B cell (primary cell): ENCODE measurements at regions not wholly inside any gene's neighbourhood (a gene's known extent, or its start where the extent isn't known, plus 50 kb on each side); places are given as distances from the start of the nearest gene placed in this dataset.

Experiments used
- ATAC-seq: fragments of 200-7000 bp; cut with Tn5 transposase; one replicate; pipeline ENCODE4 v1.10.0; 2021; ENCODE audit warnings: low read depth, mild to moderate bottlenecking, moderate number of reproducible peaks, moderate library complexity
- CTCF ChIA-PET: fragments of 350-600 bp; sonication (Branson Sonifier 250); formaldehyde crosslinking; loops from one replicate; lab custom pipeline; 2021; ENCODE audit warnings: antibody characterized with exemption, inconsistent platforms; lab: Charles Lee
- POLR2A ChIA-PET: fragments of 350-600 bp; sonication (Branson Sonifier 250); formaldehyde crosslinking; loops from one replicate; lab custom pipeline; 2021; ENCODE audit warnings: antibody characterized with exemption; lab: Charles Lee
- DNase-seq: peaks from one replicate; pipeline ENCODE4 v3.0.0; 2013
- H2AFZ ChIP-seq: 2 replicates; pipeline ENCODE4 v1.6.1; 2012; ENCODE audit warnings: mild to moderate bottlenecking, low read depth, low read length; ENCODE audit not compliant: insufficient read depth, poor library complexity, severe bottlenecking
- H3K27ac ChIP-seq, 2 donors: 1 replicate in 1 of 2; 2 replicates in 1 of 2; pipeline ENCODE4 v1.5.1; 2012 to 2013; ENCODE audit warnings: low read length in 2 of 2, mild to moderate bottlenecking in 2 of 2, moderate library complexity in 1 of 2
- H3K27me3 ChIP-seq, 4 experiments: fragments of 200-600 bp in 1 of 4; sonication (generic) in 1 of 4; replicated peaks in 1 of 4; 1 replicate in 2 of 4; 2 replicates in 2 of 4; pipeline versions ENCODE4 v1.6.1 to v1.7.0; 2013 to 2016; ENCODE audit warnings: low read length in 3 of 4, mild to moderate bottlenecking in 2 of 4, mixed read lengths in 1 of 4, moderate library complexity in 1 of 4; ENCODE audit not compliant: insufficient read depth in 4 of 4, control insufficient read depth in 3 of 4; ENCODE audit errors: control extremely low read depth in 1 of 4
- H3K36me3 ChIP-seq, 2 experiments: replicated peaks in 1 of 2; 1 replicate in 1 of 2; 2 replicates in 1 of 2; pipeline versions ENCODE4 v1.6.1 to v1.7.1; 2013; ENCODE audit warnings: low read length in 1 of 2; ENCODE audit not compliant: insufficient read depth in 2 of 2, control insufficient read depth in 1 of 2; ENCODE audit errors: control extremely low read depth in 1 of 2, extremely low read depth in 1 of 2
- H3K4me1 ChIP-seq, 2 donors: fragments of 200-600 bp in 1 of 2; sonication (generic) in 1 of 2; 1 replicate in 1 of 2; 2 replicates in 1 of 2; pipeline versions ENCODE4 v1.5.1 to v1.6.1; 2013 to 2017; ENCODE audit warnings: low read length in 2 of 2; ENCODE audit not compliant: control insufficient read depth in 2 of 2, insufficient read depth in 2 of 2
- H3K4me2 ChIP-seq: replicated peaks from 2 replicates; pipeline ENCODE3; 2012; ENCODE audit warnings: mild to moderate bottlenecking, low read depth, low read length; ENCODE audit not compliant: poor library complexity, severe bottlenecking
- H3K4me3 ChIP-seq, 5 experiments: fragments of 200-600 bp in 1 of 5; sonication (generic) in 1 of 5; 1 replicate in 3 of 5; 2 replicates in 2 of 5; pipeline versions ENCODE4 v1.5.1 to v1.7.0; 2011 to 2016; ENCODE audit warnings: low read length in 4 of 5, mild to moderate bottlenecking in 4 of 5, low read depth in 2 of 5, control low read depth in 1 of 5, moderate library complexity in 1 of 5; ENCODE audit not compliant: insufficient read depth in 1 of 5; ENCODE audit errors: control extremely low read depth in 1 of 5, extremely low read depth in 1 of 5
- H3K79me2 ChIP-seq: fragments of 200-600 bp; sonication (generic); one replicate; pipeline ENCODE4 v1.6.0; 2016; ENCODE audit warnings: low read length; ENCODE audit not compliant: control insufficient read depth, insufficient read depth
- H3K9ac ChIP-seq: fragments of 200-600 bp; sonication (generic); 2 replicates; pipeline ENCODE4 v1.6.1; 2017; ENCODE audit warnings: mild to moderate bottlenecking, low read length, moderate library complexity
- H3K9me3 ChIP-seq, 3 donors: one replicate each; pipeline versions ENCODE4 v1.6.1 to v1.7.1; 2013; ENCODE audit warnings: low read length in 2 of 3; ENCODE audit not compliant: control insufficient read depth in 2 of 3, insufficient read depth in 1 of 3; ENCODE audit errors: control extremely low read depth in 1 of 3
- H4K20me1 ChIP-seq: 2 replicates; pipeline ENCODE4 v1.6.0; 2012; ENCODE audit warnings: mild to moderate bottlenecking, low read length; ENCODE audit not compliant: insufficient read depth, control insufficient read depth, poor library complexity, severe bottlenecking
- H3K27ac Mint-ChIP-seq: one replicate; pipeline ENCODE4 v1.8.0; 2021; ENCODE audit warnings: mixed read lengths
- H3K27me3 Mint-ChIP-seq: one replicate; pipeline ENCODE4 v1.8.0; 2021; ENCODE audit warnings: mixed read lengths
- H3K4me1 Mint-ChIP-seq: one replicate; pipeline ENCODE4 v1.8.0; 2021; ENCODE audit warnings: mixed read lengths
- H3K4me3 Mint-ChIP-seq: one replicate; pipeline ENCODE4 v1.8.0; 2021; ENCODE audit warnings: mixed read lengths
- H3K9me3 Mint-ChIP-seq: one replicate; pipeline ENCODE4 v1.8.0; 2022; ENCODE audit warnings: mixed read lengths; ENCODE audit not compliant: insufficient read depth
- EZH2 ChIP-seq: IDR thresholded peaks from 2 replicates; pipeline ENCODE4 v1.6.1; 2012; ENCODE audit warnings: borderline replicate concordance, low read depth, mild to moderate bottlenecking, moderate library complexity, low read length; ENCODE audit not compliant: insufficient read depth, poor library complexity, severe bottlenecking
- WGBS: methylation state at CpG from one replicate; pipeline ENCODE4 v1.1.5; 2013; ENCODE audit warnings: missing lambda C conversion rate; ENCODE audit not compliant: insufficient coverage; 5-methylcytosine and 5-hydroxymethylcytosine counted together
- intact Hi-C: fragments of 100-400 bp; cut with micrococcal nuclease; formaldehyde crosslinking; loops from one replicate; pipeline ENCODE4 v1.10.0; 2022
- TF ChIP-seq, protein P1 (sequence below): fragments of 200-600 bp; IDR thresholded peaks from one replicate; pipeline ENCODE4 v1.8.0; 2022; ENCODE audit warnings: antibody characterized with exemption, mild to moderate bottlenecking

DNA sequence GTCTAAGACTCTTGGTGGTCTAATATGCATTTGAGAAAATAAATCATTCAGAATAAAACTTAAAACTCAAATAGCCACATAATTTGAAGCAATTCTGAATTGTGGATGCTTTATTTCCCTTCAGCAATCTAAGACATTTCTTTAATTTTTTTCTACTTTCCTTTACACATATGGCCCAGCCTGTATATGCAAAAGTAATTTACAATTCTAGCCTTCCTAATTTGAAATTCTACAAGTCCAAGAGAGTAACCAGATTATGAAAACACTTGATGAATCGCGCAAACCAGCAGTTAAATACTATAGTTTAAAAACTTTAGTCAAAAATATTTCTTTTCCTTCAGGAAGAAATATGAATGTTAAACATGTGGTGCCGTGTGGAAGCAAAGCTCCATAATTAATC is 1014.2 kb downstream of the TUSC7 start:
- no peak overlapping the region for H3K4me3 ChIP-seq
- TF ChIP-seq EZH2 = no peak
- TF ChIP-seq, protein P1, sequence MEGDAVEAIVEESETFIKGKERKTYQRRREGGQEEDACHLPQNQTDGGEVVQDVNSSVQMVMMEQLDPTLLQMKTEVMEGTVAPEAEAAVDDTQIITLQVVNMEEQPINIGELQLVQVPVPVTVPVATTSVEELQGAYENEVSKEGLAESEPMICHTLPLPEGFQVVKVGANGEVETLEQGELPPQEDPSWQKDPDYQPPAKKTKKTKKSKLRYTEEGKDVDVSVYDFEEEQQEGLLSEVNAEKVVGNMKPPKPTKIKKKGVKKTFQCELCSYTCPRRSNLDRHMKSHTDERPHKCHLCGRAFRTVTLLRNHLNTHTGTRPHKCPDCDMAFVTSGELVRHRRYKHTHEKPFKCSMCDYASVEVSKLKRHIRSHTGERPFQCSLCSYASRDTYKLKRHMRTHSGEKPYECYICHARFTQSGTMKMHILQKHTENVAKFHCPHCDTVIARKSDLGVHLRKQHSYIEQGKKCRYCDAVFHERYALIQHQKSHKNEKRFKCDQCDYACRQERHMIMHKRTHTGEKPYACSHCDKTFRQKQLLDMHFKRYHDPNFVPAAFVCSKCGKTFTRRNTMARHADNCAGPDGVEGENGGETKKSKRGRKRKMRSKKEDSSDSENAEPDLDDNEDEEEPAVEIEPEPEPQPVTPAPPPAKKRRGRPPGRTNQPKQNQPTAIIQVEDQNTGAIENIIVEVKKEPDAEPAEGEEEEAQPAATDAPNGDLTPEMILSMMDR = no peak
- no peaks in the 10 kb centered on the region for H3K9me3 Mint-ChIP-seq
- no peaks in the 10 kb centered on the region for H3K79me2 ChIP-seq
- DNase-seq = no peak
- no peak overlapping the region for H3K4me3 Mint-ChIP-seq
- H3K4me1 Mint-ChIP-seq = peaks cover 8% of the 10 kb centered on the region
- H3K27me3 Mint-ChIP-seq = no peaks in the 10 kb centered on the region
- no peaks in the 10 kb centered on the region for H3K27me3 ChIP-seq
- intact Hi-C loops = no loop called here
- no peak overlapping the region for H3K4me2 ChIP-seq
- peaks cover 0 to 2% of the 10 kb centered on the region in 2 donors for H3K4me1 ChIP-seq
- H3K9me3 ChIP-seq = no peaks in the 10 kb centered on the region
- ChIA-PET POLR2A (no interaction called here), CTCF (no interaction called here)
- WGBS = no CpG with 5 or more reads among the region's 3 CpGs
- no peak for ATAC-seq
- no peak overlapping the region for H2AFZ ChIP-seq
- no peaks in the 10 kb centered on the region for H4K20me1 ChIP-seq
- no peak overlapping the region for H3K27ac ChIP-seq
- no peaks in the 10 kb centered on the region for H3K36me3 ChIP-seq
- H3K9ac ChIP-seq = no peak overlapping the region
- H3K27ac Mint-ChIP-seq = no peak overlapping the region

DNA sequence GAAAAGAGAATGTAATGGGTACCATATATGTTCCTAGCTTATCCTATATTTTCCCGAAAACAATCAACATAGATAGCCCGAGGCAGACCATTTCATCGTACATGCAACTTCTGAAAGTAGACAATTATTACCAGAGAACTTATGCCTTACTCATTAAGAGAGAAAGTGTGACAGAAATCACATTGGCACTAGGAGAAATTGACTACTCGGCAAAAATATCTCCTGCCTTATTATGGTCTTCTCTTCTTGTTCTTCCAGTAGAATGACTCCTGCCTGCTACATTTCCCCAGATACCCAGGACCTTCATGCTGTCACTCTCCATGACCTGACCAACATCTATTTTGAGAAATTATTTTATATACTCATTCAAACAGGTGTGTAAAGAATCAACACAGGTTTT is 1015.7 kb downstream of the TUSC7 start:
- no peaks in the 10 kb centered on the region for H3K36me3 ChIP-seq
- H2AFZ ChIP-seq = no peak overlapping the region
- POLR2A ChIA-PET = no interaction called here
- no peak for ATAC-seq
- no peaks in the 10 kb centered on the region for H3K27me3 ChIP-seq
- DNase-seq = no peak
- H3K27ac Mint-ChIP-seq = no peak overlapping the region
- no peak overlapping the region for H3K4me3 Mint-ChIP-seq
- no peak overlapping the region for H3K4me3 ChIP-seq
- no peak overlapping the region for H3K27ac ChIP-seq
- CTCF ChIA-PET = interaction anchor here (0.5 kb wide), 1 partner anchor 908 kb away, joined by 4 read pairs; no protein-coding TSS in a partner anchor
- H3K4me2 ChIP-seq = no peak overlapping the region
- TF ChIP-seq EZH2 = no peak
- TF ChIP-seq, protein P1 = no peak
- H3K27me3 Mint-ChIP-seq = no peaks in the 10 kb centered on the region
- H3K4me1 Mint-ChIP-seq = peaks cover 8% of the 10 kb centered on the region
- no peaks in the 10 kb centered on the region for H3K9me3 Mint-ChIP-seq
- no peak overlapping the region for H3K9ac ChIP-seq
- no peaks in the 10 kb centered on the region for H3K79me2 ChIP-seq
- H4K20me1 ChIP-seq = no peaks in the 10 kb centered on the region
- peaks cover 0 to 2% of the 10 kb centered on the region in 2 donors for H3K4me1 ChIP-seq
- intact Hi-C loops = no loop called here
- no peaks in the 10 kb centered on the region for H3K9me3 ChIP-seq
- no CpG with 5 or more reads among the region's 4 CpGs for WGBS
